ENCODE measurements at regions not wholly inside any gene's neighbourhood (a gene's known extent, or its start where the extent isn't known, plus 50 kb on each side); places are given as distances from the start of the nearest gene placed in this dataset.

- no peak overlapping the region for H3K4me3 ChIP-seq (ENCODE audit: low read length)
- no peak for DNase-seq (ENCODE audit: low read depth)
- TF ChIP-seq CTCF (IDR thresholded peaks at IDR 0.05; ENCODE audit: insufficient read depth, low read depth, low read length, missing control alignments), result no peak
These were observed 80.1 kb upstream of the MLIP start for GRCh38 chr6:54031169-54031568.

- TF ChIP-seq CTCF (IDR thresholded peaks at IDR 0.05; ENCODE audit: insufficient read depth, low read depth, low read length, missing control alignments), result no peak
- H3K4me3 ChIP-seq (ENCODE audit: low read length), result no peak overlapping the region
- DNase-seq (ENCODE audit: low read depth), result no peak
These were observed 73.9 kb upstream of the MLIP start for GRCh38 chr6:54037277-54037779.

GRCh38 chr6:54040545-54040944 is 70.7 kb upstream of the MLIP start:
- no peak for TF ChIP-seq CTCF (IDR thresholded peaks at IDR 0.05; ENCODE audit: insufficient read depth, low read depth, low read length, missing control alignments)
- no peak overlapping the region for H3K4me3 ChIP-seq (ENCODE audit: low read length)
- DNase-seq (ENCODE audit: low read depth), result no peak

GRCh38 chr6:54041239-54041638 is 70.0 kb upstream of the MLIP start:
- H3K4me3 ChIP-seq (ENCODE audit: low read length), result no peak overlapping the region
- DNase-seq (ENCODE audit: low read depth), result no peak
- no peak for TF ChIP-seq CTCF (IDR thresholded peaks at IDR 0.05; ENCODE audit: insufficient read depth, low read depth, low read length, missing control alignments)

GRCh38 chr6:54043360-54043759 is 67.9 kb upstream of the MLIP start:
- no peak for DNase-seq (ENCODE audit: low read depth)
- TF ChIP-seq CTCF (IDR thresholded peaks at IDR 0.05; ENCODE audit: insufficient read depth, low read depth, low read length, missing control alignments), result no peak
- no peak overlapping the region for H3K4me3 ChIP-seq (ENCODE audit: low read length)

- TF ChIP-seq CTCF (IDR thresholded peaks at IDR 0.05; ENCODE audit: insufficient read depth, low read depth, low read length, missing control alignments), result no peak
- H3K4me3 ChIP-seq (ENCODE audit: low read length), result no peak overlapping the region
- no peak for DNase-seq (ENCODE audit: low read depth)
These were observed 67.2 kb upstream of the MLIP start for GRCh38 chr6:54044059-54044458.

GRCh38 chr6:54048782-54049181 is 62.5 kb upstream of the MLIP start:
- no peak for TF ChIP-seq CTCF (IDR thresholded peaks at IDR 0.05; ENCODE audit: insufficient read depth, low read depth, low read length, missing control alignments)
- H3K4me3 ChIP-seq (ENCODE audit: low read length), result no peak overlapping the region
- no peak for DNase-seq (ENCODE audit: low read depth)

Measured in epithelial cell of esophagus (primary cell).